ENCODE measurements at regions not wholly inside any gene's neighbourhood (a gene's known extent, or its start where the extent isn't known, plus 50 kb on each side); places are given as distances from the start of the nearest gene placed in this dataset.

- ATAC-seq (no peak), DNase-seq (no peak)
- Mint-ChIP-seq H3K4me3 (no peak overlapping the region), H3K4me1 (no peaks in the 10 kb centered on the region), H3K27ac (no peak overlapping the region), H3K9me3 (peaks cover 0 to 5% (median 0%) of the 10 kb centered on the region in 11 donors), H3K36me3 (no peaks in the 10 kb centered on the region), H3K27me3 (peaks cover under 1 to 24% (median 16%) of the 10 kb centered on the region in 5 donors)
- POLR2A ChIA-PET, result no interaction called here
- no peak overlapping the region for H3K27ac ChIP-seq (ENCODE audit: low read depth, low read length)
- H3K4me1 ChIP-seq (ENCODE audit: control insufficient read depth in 2 of 2, insufficient read depth in 2 of 2, low read length in 2 of 2), result no peaks in the 10 kb centered on the region
- H3K4me3 ChIP-seq (ENCODE audit: low read length), result no peak overlapping the region
- intact Hi-C loops (cut with micrococcal nuclease), result no loop called here
- CTCF ChIA-PET, result no interaction called here
- no peaks in the 10 kb centered on the region for H3K9me3 ChIP-seq (ENCODE audit: control insufficient read depth in 2 of 3, low read length in 3 of 3)
- no peaks in the 10 kb centered on the region for H3K36me3 ChIP-seq (ENCODE audit: control insufficient read depth in 2 of 3, insufficient read depth in 3 of 3, low read length in 3 of 3)
- H3K27me3 ChIP-seq (ENCODE audit: control insufficient read depth in 2 of 2, insufficient read depth in 2 of 2, low read length in 2 of 2), result no peaks in the 10 kb centered on the region
Measured at GRCh38 chr5:159630545-159630944, 285.7 kb upstream of the ADRA1B start.

- H3K27ac Mint-ChIP-seq, result no peak overlapping the region
- POLR2A ChIA-PET, result no interaction called here
- H3K27me3 ChIP-seq (ENCODE audit: control insufficient read depth in 2 of 2, insufficient read depth in 2 of 2, low read length in 2 of 2), result no peaks in the 10 kb centered on the region
- H3K4me1 Mint-ChIP-seq, result no peaks in the 10 kb centered on the region
- H3K9me3 Mint-ChIP-seq, result peaks cover 0 to 8% (median 0%) of the 10 kb centered on the region in 11 donors
- CTCF ChIA-PET, result no interaction called here
- no peak overlapping the region for H3K27ac ChIP-seq (ENCODE audit: low read depth, low read length)
- DNase-seq (no peak), ATAC-seq (no peak)
- no peaks in the 10 kb centered on the region for H3K36me3 ChIP-seq (ENCODE audit: control insufficient read depth in 2 of 3, insufficient read depth in 3 of 3, low read length in 3 of 3)
- no peaks in the 10 kb centered on the region for H3K9me3 ChIP-seq (ENCODE audit: control insufficient read depth in 2 of 3, low read length in 3 of 3)
- no peaks in the 10 kb centered on the region for H3K4me1 ChIP-seq (ENCODE audit: control insufficient read depth in 2 of 2, insufficient read depth in 2 of 2, low read length in 2 of 2)
- intact Hi-C loops (cut with micrococcal nuclease), result no loop called here
- no peaks in the 10 kb centered on the region for H3K36me3 Mint-ChIP-seq
- H3K27me3 Mint-ChIP-seq, result peaks cover 2 to 27% (median 17%) of the 10 kb centered on the region in 5 donors
- H3K4me3 Mint-ChIP-seq, result no peak overlapping the region
- H3K4me3 ChIP-seq (ENCODE audit: low read length), result no peak overlapping the region
Measured at GRCh38 chr5:159631001-159631400, 285.3 kb upstream of the ADRA1B start.

- no peaks in the 10 kb centered on the region for H3K27me3 ChIP-seq (ENCODE audit: control insufficient read depth in 2 of 2, insufficient read depth in 2 of 2, low read length in 2 of 2)
- POLR2A ChIA-PET, result no interaction called here
- H3K4me1 ChIP-seq (ENCODE audit: control insufficient read depth in 2 of 2, insufficient read depth in 2 of 2, low read length in 2 of 2), result no peaks in the 10 kb centered on the region
- H3K36me3 ChIP-seq (ENCODE audit: control insufficient read depth in 2 of 3, insufficient read depth in 3 of 3, low read length in 3 of 3), result no peaks in the 10 kb centered on the region
- no peaks in the 10 kb centered on the region for H3K9me3 ChIP-seq (ENCODE audit: control insufficient read depth in 2 of 3, low read length in 3 of 3)
- H3K4me3 Mint-ChIP-seq, result no peak overlapping the region
- H3K4me3 ChIP-seq (ENCODE audit: low read length), result no peak overlapping the region
- no peaks in the 10 kb centered on the region for H3K36me3 Mint-ChIP-seq
- intact Hi-C loops (cut with micrococcal nuclease), result no loop called here
- CTCF ChIA-PET, result no interaction called here
- H3K27ac ChIP-seq (ENCODE audit: low read depth, low read length), result no peak overlapping the region
- no peak for DNase-seq
- H3K9me3 Mint-ChIP-seq, result peaks cover 0 to 12% (median 1%) of the 10 kb centered on the region in 11 donors
- H3K27me3 Mint-ChIP-seq, result peaks cover 9 to 27% (median 20%) of the 10 kb centered on the region in 5 donors
- no peak overlapping the region for H3K27ac Mint-ChIP-seq
- H3K4me1 Mint-ChIP-seq, result no peaks in the 10 kb centered on the region
- ATAC-seq, result no peak
Measured at GRCh38 chr5:159632866-159633265, 283.4 kb upstream of the ADRA1B start.

GRCh38 chr5:159638481-159638880 is 277.8 kb upstream of the ADRA1B start:
- Histone ChIP-seq H3K36me3 (ENCODE audit: control insufficient read depth in 2 of 3, insufficient read depth in 3 of 3, low read length in 3 of 3) (no peaks in the 10 kb centered on the region), H3K4me1 (ENCODE audit: control insufficient read depth in 2 of 2, insufficient read depth in 2 of 2, low read length in 2 of 2) (no peaks in the 10 kb centered on the region), H3K9me3 (ENCODE audit: control insufficient read depth in 2 of 3, low read length in 3 of 3) (no peaks in the 10 kb centered on the region), H3K4me3 (ENCODE audit: low read length) (no peak overlapping the region), H3K27ac (ENCODE audit: low read depth, low read length) (no peak overlapping the region), H3K27me3 (ENCODE audit: control insufficient read depth in 2 of 2, insufficient read depth in 2 of 2, low read length in 2 of 2) (no peaks in the 10 kb centered on the region)
- no peaks in the 10 kb centered on the region for H3K36me3 Mint-ChIP-seq
- H3K4me3 Mint-ChIP-seq, result no peak overlapping the region
- no peaks in the 10 kb centered on the region for H3K4me1 Mint-ChIP-seq
- intact Hi-C loops (cut with micrococcal nuclease), result no loop called here
- peaks cover 0 to 12% (median 1%) of the 10 kb centered on the region in 11 donors for H3K9me3 Mint-ChIP-seq
- no peak for ATAC-seq
- H3K27ac Mint-ChIP-seq, result no peak overlapping the region
- CTCF ChIA-PET, result no interaction called here
- no peak for DNase-seq
- POLR2A ChIA-PET, result no interaction called here
- H3K27me3 Mint-ChIP-seq, result peaks cover 9 to 14% (median 14%) of the 10 kb centered on the region in 5 donors

GRCh38 chr5:159638954-159639559 is 277.2 kb upstream of the ADRA1B start:
- intact Hi-C loops (cut with micrococcal nuclease), result no loop called here
- CTCF ChIA-PET, result no interaction called here
- Mint-ChIP-seq H3K9me3 (peaks cover 0 to 12% (median 0%) of the 10 kb centered on the region in 11 donors), H3K36me3 (no peaks in the 10 kb centered on the region), H3K27ac (no peak overlapping the region), H3K4me1 (no peaks in the 10 kb centered on the region), H3K27me3 (peaks cover 4 to 14% (median 10%) of the 10 kb centered on the region in 5 donors), H3K4me3 (no peak overlapping the region)
- Histone ChIP-seq H3K27me3 (ENCODE audit: control insufficient read depth in 2 of 2, insufficient read depth in 2 of 2, low read length in 2 of 2) (no peaks in the 10 kb centered on the region), H3K4me3 (ENCODE audit: low read length) (no peak overlapping the region), H3K36me3 (ENCODE audit: control insufficient read depth in 2 of 3, insufficient read depth in 3 of 3, low read length in 3 of 3) (no peaks in the 10 kb centered on the region), H3K27ac (ENCODE audit: low read depth, low read length) (no peak overlapping the region), H3K9me3 (ENCODE audit: control insufficient read depth in 2 of 3, low read length in 3 of 3) (no peaks in the 10 kb centered on the region), H3K4me1 (ENCODE audit: control insufficient read depth in 2 of 2, insufficient read depth in 2 of 2, low read length in 2 of 2) (no peaks in the 10 kb centered on the region)
- no peak for ATAC-seq
- no peak for DNase-seq
- POLR2A ChIA-PET, result no interaction called here

- no peaks in the 10 kb centered on the region for H3K4me1 ChIP-seq (ENCODE audit: control insufficient read depth in 2 of 2, insufficient read depth in 2 of 2, low read length in 2 of 2)
- no peaks in the 10 kb centered on the region for H3K27me3 ChIP-seq (ENCODE audit: control insufficient read depth in 2 of 2, insufficient read depth in 2 of 2, low read length in 2 of 2)
- Mint-ChIP-seq H3K27me3 (peaks cover 4 to 15% (median 10%) of the 10 kb centered on the region in 5 donors), H3K36me3 (no peaks in the 10 kb centered on the region), H3K9me3 (peaks cover 0 to 12% (median 0%) of the 10 kb centered on the region in 11 donors), H3K4me3 (no peak overlapping the region), H3K4me1 (no peaks in the 10 kb centered on the region), H3K27ac (no peak overlapping the region)
- no peak overlapping the region for H3K4me3 ChIP-seq (ENCODE audit: low read length)
- H3K27ac ChIP-seq (ENCODE audit: low read depth, low read length), result no peak overlapping the region
- no peaks in the 10 kb centered on the region for H3K36me3 ChIP-seq (ENCODE audit: control insufficient read depth in 2 of 3, insufficient read depth in 3 of 3, low read length in 3 of 3)
- ATAC-seq (no peak), DNase-seq (no peak)
- intact Hi-C loops (cut with micrococcal nuclease), result no loop called here
- H3K9me3 ChIP-seq (ENCODE audit: control insufficient read depth in 2 of 3, low read length in 3 of 3), result no peaks in the 10 kb centered on the region
- ChIA-PET CTCF (no interaction called here), POLR2A (no interaction called here)
Measured at GRCh38 chr5:159639590-159639989, 276.7 kb upstream of the ADRA1B start.

GRCh38 chr5:159640446-159640845 is 275.8 kb upstream of the ADRA1B start:
- H3K9me3 ChIP-seq (ENCODE audit: control insufficient read depth in 2 of 3, low read length in 3 of 3), result no peaks in the 10 kb centered on the region
- DNase-seq (no peak), ATAC-seq (no peak)
- Mint-ChIP-seq H3K27me3 (peaks cover 4 to 9% (median 6%) of the 10 kb centered on the region in 5 donors), H3K4me1 (no peaks in the 10 kb centered on the region), H3K36me3 (no peaks in the 10 kb centered on the region), H3K9me3 (peaks cover 0 to 12% (median 0%) of the 10 kb centered on the region in 11 donors), H3K27ac (no peak overlapping the region), H3K4me3 (no peak overlapping the region)
- H3K4me3 ChIP-seq (ENCODE audit: low read length), result no peak overlapping the region
- H3K27me3 ChIP-seq (ENCODE audit: control insufficient read depth in 2 of 2, insufficient read depth in 2 of 2, low read length in 2 of 2), result no peaks in the 10 kb centered on the region
- H3K36me3 ChIP-seq (ENCODE audit: control insufficient read depth in 2 of 3, insufficient read depth in 3 of 3, low read length in 3 of 3), result no peaks in the 10 kb centered on the region
- no peaks in the 10 kb centered on the region for H3K4me1 ChIP-seq (ENCODE audit: control insufficient read depth in 2 of 2, insufficient read depth in 2 of 2, low read length in 2 of 2)
- CTCF ChIA-PET, result interaction anchor here (1.4 kb wide), 1 partner anchor 78 kb away, joined by 3 read pairs; no protein-coding TSS in a partner anchor
- intact Hi-C loops (cut with micrococcal nuclease), result no loop called here
- H3K27ac ChIP-seq (ENCODE audit: low read depth, low read length), result no peak overlapping the region
- POLR2A ChIA-PET, result no interaction called here
